ENCODE measurements at regions not wholly inside any gene's neighbourhood (a gene's known extent, or its start where the extent isn't known, plus 50 kb on each side); places are given as distances from the start of the nearest gene placed in this dataset.
A peak's percentile ranks its signal among the peaks of the same experiment; 100 is the strongest.

DNA sequence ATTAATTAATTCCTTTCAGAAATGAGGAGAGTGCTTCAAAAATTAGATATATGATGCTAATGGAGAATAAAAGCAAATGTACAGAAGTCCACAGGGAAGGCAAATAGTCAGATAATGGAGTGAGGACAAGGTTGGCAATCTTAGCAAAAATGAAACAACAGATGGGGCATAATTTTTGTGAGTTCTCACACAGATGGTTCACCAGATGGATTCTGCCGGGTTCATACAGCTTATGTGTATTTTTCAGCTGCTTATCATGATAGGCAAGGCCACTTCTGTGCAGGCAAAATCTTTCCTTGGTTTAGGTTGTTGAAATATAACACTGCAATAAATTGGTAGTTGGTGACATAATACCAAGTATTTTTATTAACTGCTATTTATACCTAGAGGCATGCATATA lies 1539.0 kb upstream of the IGFBP7 start:
- no peak for DNase-seq
- no peak for TF ChIP-seq CTCF (IDR thresholded peaks at IDR 0.05; ENCODE audit: partially characterized antibody, unreplicated experiment)
- Mint-ChIP-seq H3K27me3 (ENCODE audit: unreplicated experiment) (peaks cover 3% of the 10 kb centered on the region), H3K4me3 (ENCODE audit: unreplicated experiment) (peak overlapping the region; percentile 50), H3K36me3 (ENCODE audit: unreplicated experiment) (no peaks in the 10 kb centered on the region), H3K4me1 (ENCODE audit: low read depth, unreplicated experiment) (peaks cover 19% of the 10 kb centered on the region), H3K27ac (ENCODE audit: unreplicated experiment) (peak overlapping the region; percentile 84), H3K9me3 (ENCODE audit: unreplicated experiment) (peaks cover 9% of the 10 kb centered on the region)

GRCh38 chr4:58646126-58646525 lies 1535.9 kb upstream of the IGFBP7 start:
- no peak overlapping the region for H3K4me3 Mint-ChIP-seq (ENCODE audit: unreplicated experiment)
- H3K4me1 Mint-ChIP-seq (ENCODE audit: low read depth, unreplicated experiment) = peaks cover 17% of the 10 kb centered on the region
- no peak for DNase-seq
- H3K27me3 Mint-ChIP-seq (ENCODE audit: unreplicated experiment) = peaks cover 4% of the 10 kb centered on the region
- H3K27ac Mint-ChIP-seq (ENCODE audit: unreplicated experiment) = no peak overlapping the region
- TF ChIP-seq CTCF (IDR thresholded peaks at IDR 0.05; ENCODE audit: partially characterized antibody, unreplicated experiment) = no peak
- no peaks in the 10 kb centered on the region for H3K36me3 Mint-ChIP-seq (ENCODE audit: unreplicated experiment)
- H3K9me3 Mint-ChIP-seq (ENCODE audit: unreplicated experiment) = peaks cover 10% of the 10 kb centered on the region

- Mint-ChIP-seq H3K27me3 (ENCODE audit: unreplicated experiment) (peaks cover 5% of the 10 kb centered on the region), H3K4me3 (ENCODE audit: unreplicated experiment) (no peak overlapping the region), H3K4me1 (ENCODE audit: low read depth, unreplicated experiment) (peaks cover 20% of the 10 kb centered on the region), H3K27ac (ENCODE audit: unreplicated experiment) (no peak overlapping the region), H3K36me3 (ENCODE audit: unreplicated experiment) (no peaks in the 10 kb centered on the region), H3K9me3 (ENCODE audit: unreplicated experiment) (peaks cover 9% of the 10 kb centered on the region)
- no peak for TF ChIP-seq CTCF (IDR thresholded peaks at IDR 0.05; ENCODE audit: partially characterized antibody, unreplicated experiment)
- DNase-seq = no peak
Observed at GRCh38 chr4:58644549-58644948, 1534.4 kb upstream of the IGFBP7 start.

- peaks cover 2% of the 10 kb centered on the region for H3K9me3 Mint-ChIP-seq (ENCODE audit: unreplicated experiment)
Observed at GRCh38 chr4:58636381-58636780, 1526.2 kb upstream of the IGFBP7 start.

GRCh38 chr4:58617226-58617625 lies 1507.0 kb upstream of the IGFBP7 start:
- H3K27ac Mint-ChIP-seq (ENCODE audit: unreplicated experiment) = no peak overlapping the region
- H3K27me3 Mint-ChIP-seq (ENCODE audit: unreplicated experiment) = peaks cover 2% of the 10 kb centered on the region
- no peak for DNase-seq
- no peak for TF ChIP-seq CTCF (IDR thresholded peaks at IDR 0.05; ENCODE audit: partially characterized antibody, unreplicated experiment)
- H3K9me3 Mint-ChIP-seq (ENCODE audit: unreplicated experiment) = peaks cover 4% of the 10 kb centered on the region
- H3K4me1 Mint-ChIP-seq (ENCODE audit: low read depth, unreplicated experiment) = peaks cover 10% of the 10 kb centered on the region
- H3K36me3 Mint-ChIP-seq (ENCODE audit: unreplicated experiment) = peaks cover 5% of the 10 kb centered on the region
- no peak overlapping the region for H3K4me3 Mint-ChIP-seq (ENCODE audit: unreplicated experiment)

More at GRCh38 chr4:58636381-58636780, 1526.2 kb upstream of the IGFBP7 start:
- no peak overlapping the region for H3K27ac Mint-ChIP-seq (ENCODE audit: unreplicated experiment)
- TF ChIP-seq CTCF (IDR thresholded peaks at IDR 0.05; ENCODE audit: partially characterized antibody, unreplicated experiment) = no peak
- no peak for DNase-seq
- peak overlapping the region; percentile 5 for H3K4me3 Mint-ChIP-seq (ENCODE audit: unreplicated experiment)
- H3K27me3 Mint-ChIP-seq (ENCODE audit: unreplicated experiment) = peaks cover 2% of the 10 kb centered on the region
- no peaks in the 10 kb centered on the region for H3K36me3 Mint-ChIP-seq (ENCODE audit: unreplicated experiment)
- peaks cover 28% of the 10 kb centered on the region for H3K4me1 Mint-ChIP-seq (ENCODE audit: low read depth, unreplicated experiment)
